ENCODE measurements at regions not wholly inside any gene's neighbourhood (a gene's known extent, or its start where the extent isn't known, plus 50 kb on each side); places are given as distances from the start of the nearest gene placed in this dataset.

GRCh38 chr3:59685432-59685831 lies 635.6 kb upstream of the CFAP20DC start:
- WGBS, 2 donors: 79 to 83% methylated on average over 3 of the region's 3 CpGs
- intact Hi-C loops (cut with DNase I; ENCODE audit: low total_unique reads): no loop called here
- no peak overlapping the region for H3K4me3 ChIP-seq (ENCODE audit: low read depth, poor library complexity, severe bottlenecking)
- no peak for TF ChIP-seq CTCF (IDR thresholded peaks at IDR 0.05)
- TF ChIP-seq POLR2A (IDR thresholded peaks at IDR 0.05): no peak
- DNase-seq (ENCODE audit: low spot score in 2 of 2): no peak

GRCh38 chr3:59684766-59685165 lies 634.9 kb upstream of the CFAP20DC start:
- DNase-seq (ENCODE audit: low spot score in 2 of 2): no peak
- no peak overlapping the region for H3K4me3 ChIP-seq (ENCODE audit: low read depth, poor library complexity, severe bottlenecking)
- 77 to 82% methylated on average over 1 of the region's 1 CpG for WGBS, 2 donors
- no peak for TF ChIP-seq POLR2A (IDR thresholded peaks at IDR 0.05)
- TF ChIP-seq CTCF (IDR thresholded peaks at IDR 0.05): no peak
- intact Hi-C loops (cut with DNase I; ENCODE audit: low total_unique reads): no loop called here

- DNase-seq (ENCODE audit: low spot score in 2 of 2): no peak
- H3K4me3 ChIP-seq (ENCODE audit: low read depth, poor library complexity, severe bottlenecking): no peak overlapping the region
- intact Hi-C loops (cut with DNase I; ENCODE audit: low total_unique reads): no loop called here
- 86 to 90% methylated on average over 6 of the region's 6 CpGs for WGBS, 2 donors
- TF ChIP-seq POLR2A (IDR thresholded peaks at IDR 0.05) (no peak), CTCF (IDR thresholded peaks at IDR 0.05) (no peak)
Observed at GRCh38 chr3:59680919-59681318, 631.1 kb upstream of the CFAP20DC start.

GRCh38 chr3:59677747-59678702 lies 628.2 kb upstream of the CFAP20DC start:
- TF ChIP-seq CTCF (IDR thresholded peaks at IDR 0.05): no peak
- TF ChIP-seq POLR2A (IDR thresholded peaks at IDR 0.05): no peak
- intact Hi-C loops (cut with DNase I; ENCODE audit: low total_unique reads): no loop called here
- no peak overlapping the region for H3K4me3 ChIP-seq (ENCODE audit: low read depth, poor library complexity, severe bottlenecking)
- no peak for DNase-seq (ENCODE audit: low spot score in 2 of 2)
- 66 to 74% methylated on average over 11 of the region's 11 CpGs for WGBS, 2 donors

GRCh38 chr3:59675495-59675894 lies 625.7 kb upstream of the CFAP20DC start:
- H3K4me3 ChIP-seq (ENCODE audit: low read depth, poor library complexity, severe bottlenecking): no peak overlapping the region
- intact Hi-C loops (cut with DNase I; ENCODE audit: low total_unique reads): no loop called here
- TF ChIP-seq POLR2A (IDR thresholded peaks at IDR 0.05): no peak
- TF ChIP-seq CTCF (IDR thresholded peaks at IDR 0.05): no peak
- no peak for DNase-seq (ENCODE audit: low spot score in 2 of 2)
- 63 to 67% methylated on average over 2 of the region's 2 CpGs for WGBS, 2 donors

All from lower leg skin (tissue), 4 donors.